K562 (cell line): ENCODE measurements at regions not wholly inside any gene's neighbourhood (a gene's known extent, or its start where the extent isn't known, plus 50 kb on each side); places are given as distances from the start of the nearest gene placed in this dataset.

ENCODE experiments used
- ATAC-seq: fragments of 200-7000 bp; cut with Tn5 transposase; 3 replicates; pipeline ENCODE4 v1.9.1; 2020; ENCODE audit warnings: moderate library complexity
- BruUV-seq: library from RNA; stranded (reverse); fragments of 400-500 nt; replicated peaks from 2 replicates; lab custom pipeline; 2021; lab: Mats Ljungman, UMichigan
- CTCF ChIA-PET: fragments of 300-600 bp; formaldehyde crosslinking; extraction: SDS; loops from one replicate; lab custom pipeline; 2021; ENCODE audit warnings: low intra/inter-chr PET ratio; lab: Yijun Ruan, JAX
- POLR2A ChIA-PET: fragments of 300-600, 350-650 bp; sonication (Branson Sonifier 250); formaldehyde crosslinking; extraction: SDS; loops from one replicate; lab custom pipeline; 2021; ENCODE audit warnings: antibody characterized with exemption, inconsistent platforms; lab: Yijun Ruan, JAX
- DNase-seq, 4 experiments: peaks; one replicate each; pipeline versions ENCODE4 v3.0.0 to v3.0.0-alpha.2; 2011 to 2018; ENCODE audit warnings: low spot score in 3 of 4, mixed read lengths in 3 of 4; ENCODE audit errors: extremely low read depth in 1 of 4
- FAIRE-seq: peaks from 2 replicates; lab custom pipeline; 2011; peaks lifted over from hg19 to GRCh38; lab: Jason Lieb, UNC
- H2AFZ ChIP-seq: 2 replicates; pipeline ENCODE4 v1.6.0; 2011; ENCODE audit warnings: low read depth, low read length, control low read depth, inconsistent platforms
- H3K27ac ChIP-seq: fragments of 200-600 bp; 3 replicates; pipeline ENCODE4 v1.8.0; 2011; ENCODE audit warnings: low read depth, mild to moderate bottlenecking, control low read depth, inconsistent platforms, low read length, moderate library complexity, mixed read lengths; ENCODE audit errors: extremely low read depth
- H3K27me3 ChIP-seq, 2 experiments: fragments of 300-600 bp in 1 of 2; 2 replicates in 1 of 2; 3 replicates in 1 of 2; pipeline versions ENCODE4 v1.6.0 to v1.8.0; 2011; ENCODE audit warnings: inconsistent platforms in 2 of 2, low read length in 2 of 2, mild to moderate bottlenecking in 1 of 2, mixed read lengths in 1 of 2, moderate library complexity in 1 of 2; ENCODE audit not compliant: control insufficient read depth in 2 of 2, insufficient read depth in 2 of 2
- H3K36me3 ChIP-seq: fragments of 300-600 bp; 3 replicates; pipeline ENCODE4 v1.8.0; 2011; ENCODE audit warnings: mild to moderate bottlenecking, low read length, inconsistent platforms; ENCODE audit not compliant: control insufficient read depth, insufficient read depth
- H3K4me1 ChIP-seq, 2 experiments: fragments of 200-600 bp in 1 of 2; replicated peaks in 1 of 2; 2 replicates in 1 of 2; 3 replicates in 1 of 2; pipeline versions ENCODE4 v1.5.1 to v1.8.0; 2011; ENCODE audit warnings: inconsistent platforms in 2 of 2, low read length in 2 of 2, mild to moderate bottlenecking in 1 of 2, mixed read lengths in 1 of 2, moderate library complexity in 1 of 2; ENCODE audit not compliant: control insufficient read depth in 2 of 2, insufficient read depth in 2 of 2
- H3K4me2 ChIP-seq: 2 replicates; pipeline ENCODE4 v1.6.1; 2011; ENCODE audit warnings: low read length, control low read depth, inconsistent platforms, mixed read lengths; ENCODE audit not compliant: insufficient read depth
- H3K4me3 ChIP-seq: fragments of 200-600 bp; sonication (generic), shearing (Covaris generic); 2 replicates; pipeline ENCODE4 v1.5.1; 2016; ENCODE audit warnings: control low read depth, inconsistent platforms
- H3K79me2 ChIP-seq: fragments of 200-600 bp; 3 replicates; pipeline ENCODE4 v1.8.0; 2011; ENCODE audit warnings: low read length, inconsistent platforms; ENCODE audit not compliant: control insufficient read depth, insufficient read depth
- H3K9ac ChIP-seq, 2 experiments: 2 replicates each; pipeline versions ENCODE4 v1.6.0 to v1.6.1; 2011; ENCODE audit warnings: low read depth in 2 of 2, low read length in 2 of 2, control low read depth in 1 of 2, inconsistent platforms in 1 of 2, mild to moderate bottlenecking in 1 of 2, mixed read lengths in 1 of 2; ENCODE audit not compliant: insufficient read depth in 1 of 2
- H3K9me1 ChIP-seq: one replicate; pipeline ENCODE4 v1.6.0; 2011; ENCODE audit warnings: inconsistent platforms, mild to moderate bottlenecking, low read length, moderate library complexity; ENCODE audit not compliant: control insufficient read depth, insufficient read depth
- H3K9me3 ChIP-seq: replicated peaks from 2 replicates; pipeline ENCODE4 v1.5.1; 2011; ENCODE audit warnings: low read depth, low read length, inconsistent platforms; ENCODE audit not compliant: control insufficient read depth, insufficient read depth
- H4K20me1 ChIP-seq: replicated peaks from 2 replicates; pipeline ENCODE4 v1.6.1; 2011; ENCODE audit warnings: low read length, inconsistent platforms, mixed read lengths; ENCODE audit not compliant: control insufficient read depth, insufficient read depth
- BMI1 ChIP-seq: fragments of 150-350 bp; IDR thresholded peaks from 2 replicates; pipeline ENCODE4 v1.6.1; 2014; ENCODE audit warnings: low read length
- FOSL1 ChIP-seq: fragments of 200-800 bp; sonication (Bioruptor generic); conservative IDR thresholded peaks from 2 replicates; pipeline ENCODE4 v1.6.1; 2016; ENCODE audit warnings: missing genetic modification characterization, missing compliant biosample characterization
- LEF1 ChIP-seq: fragments of 450-650 bp; IDR thresholded peaks from 2 replicates; pipeline ENCODE4 v1.6.1; 2016; ENCODE audit warnings: mild to moderate bottlenecking
- ZNF212 ChIP-seq: fragments of 450-650 bp; formaldehyde crosslinking; IDR thresholded peaks from 2 replicates; pipeline ENCODE4 v1.4.0; 2020; ENCODE audit warnings: mild to moderate bottlenecking
- WGBS: fragments of 100-300 bp; shearing (Covaris generic); methylation state at CpG from one replicate; pipeline ENCODE4 v1.1.6; 2016; ENCODE audit warnings: low coverage, mixed read lengths; ENCODE audit not compliant: insufficient coverage; ENCODE audit errors: missing lambda C conversion rate; 5-methylcytosine and 5-hydroxymethylcytosine counted together
- in situ Hi-C: fragments of 300-500 bp; cut with MboI; formaldehyde crosslinking; loops from 4 replicates; pipeline ENCODE4 v1.15.0; 2018; ENCODE audit warnings: inconsistent platforms, mixed read lengths
- intact Hi-C: fragments of 100-400 bp; cut with micrococcal nuclease; formaldehyde crosslinking; loops from 2 replicates; pipeline ENCODE4 v1.14.2; 2022
- TF ChIP-seq, protein P1 (sequence below): fragments of 450-650 bp; formaldehyde crosslinking; IDR thresholded peaks from 2 replicates; pipeline ENCODE4 v1.4.0; 2020; ENCODE audit warnings: mild to moderate bottlenecking, moderate library complexity
- TF ChIP-seq, protein P2 (sequence below): fragments of 200-800 bp; sonication (Bioruptor generic); IDR thresholded peaks from 2 replicates; pipeline ENCODE4 v1.6.1; 2017; ENCODE audit warnings: missing genetic modification characterization, missing compliant biosample characterization
- TF ChIP-seq, protein P3 (sequence below): fragments of 450-650 bp; formaldehyde crosslinking; IDR thresholded peaks from 2 replicates; pipeline ENCODE4 v1.4.0; 2020; ENCODE audit warnings: mild to moderate bottlenecking, mixed read lengths

DNA sequence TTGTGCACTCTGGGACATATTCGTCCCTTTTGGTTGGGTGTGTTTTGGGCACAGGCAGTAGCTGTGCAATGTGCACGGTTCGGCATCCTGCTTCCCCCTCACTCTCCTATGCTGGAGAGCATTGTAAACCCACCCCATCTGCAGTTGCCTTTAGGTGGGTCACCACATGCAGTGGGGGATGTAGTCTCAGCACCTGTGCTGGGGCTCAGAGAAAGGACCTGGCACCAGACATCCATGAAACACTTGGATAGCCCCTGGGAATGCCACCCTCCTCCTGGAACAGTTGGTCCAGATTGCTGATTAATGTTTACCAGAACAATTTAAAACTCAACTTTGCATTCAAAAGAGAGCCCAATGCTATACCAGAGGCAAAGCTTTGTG is 123.9 kb upstream of the MEF2A start (continued):
- TF ChIP-seq, protein P1, sequence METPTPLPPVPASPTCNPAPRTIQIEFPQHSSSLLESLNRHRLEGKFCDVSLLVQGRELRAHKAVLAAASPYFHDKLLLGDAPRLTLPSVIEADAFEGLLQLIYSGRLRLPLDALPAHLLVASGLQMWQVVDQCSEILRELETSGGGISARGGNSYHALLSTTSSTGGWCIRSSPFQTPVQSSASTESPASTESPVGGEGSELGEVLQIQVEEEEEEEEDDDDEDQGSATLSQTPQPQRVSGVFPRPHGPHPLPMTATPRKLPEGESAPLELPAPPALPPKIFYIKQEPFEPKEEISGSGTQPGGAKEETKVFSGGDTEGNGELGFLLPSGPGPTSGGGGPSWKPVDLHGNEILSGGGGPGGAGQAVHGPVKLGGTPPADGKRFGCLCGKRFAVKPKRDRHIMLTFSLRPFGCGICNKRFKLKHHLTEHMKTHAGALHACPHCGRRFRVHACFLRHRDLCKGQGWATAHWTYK (CRISPR knock-in tag): no peak

DNA sequence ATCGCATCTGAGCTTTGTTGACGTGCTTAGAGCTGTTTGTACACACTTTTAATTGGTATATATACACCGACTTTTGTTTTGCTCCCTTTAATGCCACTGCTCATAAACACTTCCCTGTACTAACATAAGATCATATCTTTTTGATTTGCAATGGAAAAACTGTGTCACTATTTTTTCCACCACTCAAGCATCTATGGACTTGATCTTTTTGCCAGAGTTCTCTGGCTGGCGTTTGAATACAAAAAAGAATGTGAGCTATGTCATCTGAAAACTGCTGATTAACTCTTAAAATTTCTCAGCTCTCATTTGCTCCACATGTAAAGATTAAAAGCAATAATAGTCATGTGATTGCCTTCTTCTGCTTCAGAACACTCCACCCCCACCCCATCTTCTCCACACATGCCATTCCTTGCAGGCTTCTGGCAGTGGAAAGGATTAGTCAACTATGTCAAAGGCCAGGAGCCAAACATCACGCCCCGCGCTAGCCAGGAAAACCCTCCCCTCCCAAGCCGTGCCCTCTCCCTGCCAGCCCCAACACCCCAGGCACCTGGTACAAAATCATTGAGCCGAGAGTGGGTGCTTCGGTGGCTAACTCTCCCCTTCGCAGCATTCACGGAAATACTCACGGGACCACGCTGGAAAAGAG is 123.4 kb upstream of the MEF2A start:
- ChIA-PET CTCF (no interaction called here), POLR2A (interaction anchor here (1.7 kb wide), 1 partner anchor 11 kb away, joined by 6 read pairs; no protein-coding TSS in a partner anchor)
- H2AFZ ChIP-seq: no peak overlapping the region
- DNase-seq (no peak), ATAC-seq (no peak)
- H3K36me3 ChIP-seq: no peaks in the 10 kb centered on the region
- no peak overlapping the region for H3K9ac ChIP-seq
- no peaks in the 10 kb centered on the region for H3K79me2 ChIP-seq
- H3K4me1 ChIP-seq: peaks cover 0 to 10% of the 10 kb centered on the region in 2 experiments; a peak in 2 of 5 replicates
- intact Hi-C loops: no loop called here
- under 1% methylated on average over 14 of the region's 14 CpGs for WGBS
- no peak overlapping the region for H3K4me2 ChIP-seq
- H3K4me3 ChIP-seq: no peak overlapping the region
- TF ChIP-seq, protein P2, sequence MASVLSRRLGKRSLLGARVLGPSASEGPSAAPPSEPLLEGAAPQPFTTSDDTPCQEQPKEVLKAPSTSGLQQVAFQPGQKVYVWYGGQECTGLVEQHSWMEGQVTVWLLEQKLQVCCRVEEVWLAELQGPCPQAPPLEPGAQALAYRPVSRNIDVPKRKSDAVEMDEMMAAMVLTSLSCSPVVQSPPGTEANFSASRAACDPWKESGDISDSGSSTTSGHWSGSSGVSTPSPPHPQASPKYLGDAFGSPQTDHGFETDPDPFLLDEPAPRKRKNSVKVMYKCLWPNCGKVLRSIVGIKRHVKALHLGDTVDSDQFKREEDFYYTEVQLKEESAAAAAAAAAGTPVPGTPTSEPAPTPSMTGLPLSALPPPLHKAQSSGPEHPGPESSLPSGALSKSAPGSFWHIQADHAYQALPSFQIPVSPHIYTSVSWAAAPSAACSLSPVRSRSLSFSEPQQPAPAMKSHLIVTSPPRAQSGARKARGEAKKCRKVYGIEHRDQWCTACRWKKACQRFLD (CRISPR knock-in tag): no peak
- no peak for TF ChIP-seq BMI1
- TF ChIP-seq, protein P3, sequence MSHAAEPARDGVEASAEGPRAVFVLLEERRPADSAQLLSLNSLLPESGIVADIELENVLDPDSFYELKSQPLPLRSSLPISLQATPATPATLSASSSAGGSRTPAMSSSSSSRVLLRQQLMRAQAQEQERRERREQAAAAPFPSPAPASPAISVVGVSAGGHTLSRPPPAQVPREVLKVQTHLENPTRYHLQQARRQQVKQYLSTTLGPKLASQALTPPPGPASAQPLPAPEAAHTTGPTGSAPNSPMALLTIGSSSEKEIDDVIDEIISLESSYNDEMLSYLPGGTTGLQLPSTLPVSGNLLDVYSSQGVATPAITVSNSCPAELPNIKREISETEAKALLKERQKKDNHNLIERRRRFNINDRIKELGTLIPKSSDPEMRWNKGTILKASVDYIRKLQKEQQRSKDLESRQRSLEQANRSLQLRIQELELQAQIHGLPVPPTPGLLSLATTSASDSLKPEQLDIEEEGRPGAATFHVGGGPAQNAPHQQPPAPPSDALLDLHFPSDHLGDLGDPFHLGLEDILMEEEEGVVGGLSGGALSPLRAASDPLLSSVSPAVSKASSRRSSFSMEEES: peak; percentile 62
- TF ChIP-seq LEF1: no peak
- TF ChIP-seq ZNF212 (CRISPR knock-in tag): no peak
- peak; percentile 19; the same call in 1 of the 2 replicates for TF ChIP-seq FOSL1 (tag)
- TF ChIP-seq, all 486 proteins: peak for 2
- BruUV-seq: no TSS peak
- peaks cover 7% of the 10 kb centered on the region; the same call in 1 of the 2 replicates for H4K20me1 ChIP-seq
- no peak for FAIRE-seq
- H3K27ac ChIP-seq: no peak overlapping the region
- H3K27me3 ChIP-seq: peaks cover 33 to 82% of the 10 kb centered on the region in 2 experiments
- in situ Hi-C loops: no loop called here
- H3K9me3 ChIP-seq: no peaks in the 10 kb centered on the region
- no peaks in the 10 kb centered on the region for H3K9me1 ChIP-seq
